Adrenal gland (tissue), 5 donors: ENCODE measurements at regions not wholly inside any gene's neighbourhood (a gene's known extent, or its start where the extent isn't known, plus 50 kb on each side); places are given as distances from the start of the nearest gene placed in this dataset.

ENCODE experiments used
- POLR2A ChIP-seq, 2 donors: fragments of 450-650 bp; IDR thresholded peaks; one replicate each; pipeline ENCODE4 v1.6.1; 2017; ENCODE audit warnings: antibody characterized with exemption in 2 of 2, mild to moderate bottlenecking in 2 of 2, moderate library complexity in 1 of 2
- TF ChIP-seq, protein P1 (sequence below), 6 experiments: fragments of 450-650 bp in 4 of 6; fragments of 200-600 bp in 2 of 6; sonication (generic) in 1 of 6; IDR thresholded peaks; 1 replicate in 5 of 6; 2 replicates in 1 of 6; pipeline versions ENCODE4 v1.5.1 to v1.8.0; 2016 to 2021; ENCODE audit warnings: antibody characterized with exemption in 6 of 6, mild to moderate bottlenecking in 2 of 6, moderate library complexity in 1 of 6
- donor health status: DM: no; HTN: no; CAD: no.

DNA sequence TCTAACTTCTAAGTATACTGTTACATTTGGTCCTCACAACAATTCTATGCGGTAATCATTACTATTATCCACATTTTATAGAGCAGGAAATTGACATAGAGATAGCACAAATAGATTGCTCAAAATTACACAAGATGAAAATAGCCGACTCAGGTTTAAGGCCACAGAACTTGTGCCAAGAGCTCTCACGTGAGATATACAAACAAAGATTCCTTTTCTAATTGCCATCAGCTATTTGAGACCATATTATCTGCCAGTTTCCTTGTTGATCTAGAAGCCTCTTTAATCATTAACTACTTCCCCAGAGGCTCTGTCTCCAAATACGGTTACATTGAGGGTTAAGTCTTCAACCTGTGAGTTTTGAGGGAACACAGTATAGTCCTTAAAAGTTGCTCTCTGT lies 61.0 kb upstream of the GLYATL1B start:
- TF ChIP-seq, protein P1, sequence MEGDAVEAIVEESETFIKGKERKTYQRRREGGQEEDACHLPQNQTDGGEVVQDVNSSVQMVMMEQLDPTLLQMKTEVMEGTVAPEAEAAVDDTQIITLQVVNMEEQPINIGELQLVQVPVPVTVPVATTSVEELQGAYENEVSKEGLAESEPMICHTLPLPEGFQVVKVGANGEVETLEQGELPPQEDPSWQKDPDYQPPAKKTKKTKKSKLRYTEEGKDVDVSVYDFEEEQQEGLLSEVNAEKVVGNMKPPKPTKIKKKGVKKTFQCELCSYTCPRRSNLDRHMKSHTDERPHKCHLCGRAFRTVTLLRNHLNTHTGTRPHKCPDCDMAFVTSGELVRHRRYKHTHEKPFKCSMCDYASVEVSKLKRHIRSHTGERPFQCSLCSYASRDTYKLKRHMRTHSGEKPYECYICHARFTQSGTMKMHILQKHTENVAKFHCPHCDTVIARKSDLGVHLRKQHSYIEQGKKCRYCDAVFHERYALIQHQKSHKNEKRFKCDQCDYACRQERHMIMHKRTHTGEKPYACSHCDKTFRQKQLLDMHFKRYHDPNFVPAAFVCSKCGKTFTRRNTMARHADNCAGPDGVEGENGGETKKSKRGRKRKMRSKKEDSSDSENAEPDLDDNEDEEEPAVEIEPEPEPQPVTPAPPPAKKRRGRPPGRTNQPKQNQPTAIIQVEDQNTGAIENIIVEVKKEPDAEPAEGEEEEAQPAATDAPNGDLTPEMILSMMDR (IDR thresholded peaks at IDR 0.05) = no peak
- TF ChIP-seq POLR2A (IDR thresholded peaks at IDR 0.05) = no peak
